Ectodermal cell (in vitro differentiated cells): ENCODE measurements at regions not wholly inside any gene's neighbourhood (a gene's known extent, or its start where the extent isn't known, plus 50 kb on each side); places are given as distances from the start of the nearest gene placed in this dataset.

Source experiments
- H3K27ac ChIP-seq: 2 replicates; pipeline ENCODE4 v1.7.0; 2013; ENCODE audit warnings: mild to moderate bottlenecking, low read depth, low read length; ENCODE audit not compliant: insufficient read depth, poor library complexity, severe bottlenecking
- H3K27me3 ChIP-seq: 2 replicates; pipeline ENCODE4 v1.7.0; 2013; ENCODE audit warnings: mild to moderate bottlenecking, low read length; ENCODE audit not compliant: insufficient read depth, control insufficient read depth, poor library complexity, severe bottlenecking
- H3K36me3 ChIP-seq: one replicate; pipeline ENCODE4 v1.7.0; 2013; ENCODE audit warnings: low read length; ENCODE audit not compliant: control insufficient read depth, insufficient read depth
- H3K4me1 ChIP-seq: one replicate; pipeline ENCODE4 v1.7.0; 2013; ENCODE audit warnings: low read length; ENCODE audit not compliant: control insufficient read depth, insufficient read depth
- H3K4me3 ChIP-seq: 2 replicates; pipeline ENCODE4 v1.7.0; 2013; ENCODE audit warnings: low read depth, low read length, control low read depth; ENCODE audit not compliant: insufficient read depth
- H3K9me3 ChIP-seq: 2 replicates; pipeline ENCODE4 v1.7.0; 2013; ENCODE audit warnings: mild to moderate bottlenecking, low read length, moderate library complexity; ENCODE audit not compliant: control insufficient read depth
- WGBS, 2 experiments: methylation state at CpG; one replicate each; pipeline ENCODE4 v1.1.7; 2013; ENCODE audit warnings: missing lambda C conversion rate in 2 of 2; 5-methylcytosine and 5-hydroxymethylcytosine counted together

GRCh38 chr2:186032930-186033329 is 294.3 kb downstream of the FSIP2 start:
- WGBS, 2 experiments, result 94 to 100% methylated on average over 2 of the region's 2 CpGs
- H3K4me1 ChIP-seq, result no peaks in the 10 kb centered on the region
- H3K27ac ChIP-seq, result no peak overlapping the region
- H3K27me3 ChIP-seq, result no peaks in the 10 kb centered on the region
- H3K36me3 ChIP-seq, result no peaks in the 10 kb centered on the region
- H3K4me3 ChIP-seq, result no peak overlapping the region
- H3K9me3 ChIP-seq, result no peaks in the 10 kb centered on the region

GRCh38 chr2:186033541-186033940 is 294.9 kb downstream of the FSIP2 start:
- 91 to 98% methylated on average over 3 to 4 of the region's 4 CpGs for WGBS, 2 experiments
- Histone ChIP-seq H3K4me1 (no peaks in the 10 kb centered on the region), H3K4me3 (no peak overlapping the region), H3K27ac (no peak overlapping the region), H3K9me3 (no peaks in the 10 kb centered on the region), H3K36me3 (no peaks in the 10 kb centered on the region), H3K27me3 (no peaks in the 10 kb centered on the region)

GRCh38 chr2:186036862-186037449 is 298.4 kb downstream of the FSIP2 start:
- WGBS, 2 experiments, result 86 to 97% methylated on average over 1 of the region's 2 CpGs
- H3K9me3 ChIP-seq, result no peaks in the 10 kb centered on the region
- no peak overlapping the region for H3K27ac ChIP-seq
- H3K36me3 ChIP-seq, result no peaks in the 10 kb centered on the region
- no peak overlapping the region for H3K4me3 ChIP-seq
- H3K27me3 ChIP-seq, result no peaks in the 10 kb centered on the region
- H3K4me1 ChIP-seq, result no peaks in the 10 kb centered on the region

- no peaks in the 10 kb centered on the region for H3K9me3 ChIP-seq
- H3K36me3 ChIP-seq, result no peaks in the 10 kb centered on the region
- no peaks in the 10 kb centered on the region for H3K27me3 ChIP-seq
- H3K27ac ChIP-seq, result no peak overlapping the region
- H3K4me1 ChIP-seq, result no peaks in the 10 kb centered on the region
- 90 to 92% methylated on average over 5 of the region's 5 CpGs for WGBS, 2 experiments
- no peak overlapping the region for H3K4me3 ChIP-seq
Measured at GRCh38 chr2:186042207-186043028, 303.8 kb downstream of the FSIP2 start.

GRCh38 chr2:186044761-186045160 is 306.2 kb downstream of the FSIP2 start:
- 100% methylated on average over 1 of the region's 2 CpGs for WGBS, 2 experiments
- no peak overlapping the region for H3K4me3 ChIP-seq
- no peak overlapping the region for H3K27ac ChIP-seq
- H3K9me3 ChIP-seq, result no peaks in the 10 kb centered on the region
- H3K27me3 ChIP-seq, result no peaks in the 10 kb centered on the region
- no peaks in the 10 kb centered on the region for H3K4me1 ChIP-seq
- H3K36me3 ChIP-seq, result no peaks in the 10 kb centered on the region

GRCh38 chr2:186052930-186053329 is 314.3 kb downstream of the FSIP2 start:
- H3K9me3 ChIP-seq, result no peaks in the 10 kb centered on the region
- H3K27me3 ChIP-seq, result no peaks in the 10 kb centered on the region
- H3K27ac ChIP-seq, result no peak overlapping the region
- H3K4me1 ChIP-seq, result no peaks in the 10 kb centered on the region
- no peak overlapping the region for H3K4me3 ChIP-seq
- no peaks in the 10 kb centered on the region for H3K36me3 ChIP-seq
- 95 to 100% methylated on average over 1 of the region's 1 CpG for WGBS, 2 experiments

- Histone ChIP-seq H3K4me3 (no peak overlapping the region), H3K4me1 (no peaks in the 10 kb centered on the region), H3K27me3 (no peaks in the 10 kb centered on the region), H3K36me3 (no peaks in the 10 kb centered on the region), H3K9me3 (no peaks in the 10 kb centered on the region), H3K27ac (no peak overlapping the region)
- 74 to 79% methylated on average over 2 of the region's 3 CpGs for WGBS, 2 experiments
Measured at GRCh38 chr2:186058614-186059013, 320.0 kb downstream of the FSIP2 start.

- Histone ChIP-seq H3K27ac (no peak overlapping the region), H3K4me3 (no peak overlapping the region), H3K9me3 (no peaks in the 10 kb centered on the region), H3K36me3 (no peaks in the 10 kb centered on the region), H3K4me1 (no peaks in the 10 kb centered on the region), H3K27me3 (no peaks in the 10 kb centered on the region)
- 81 to 85% methylated on average over 1 of the region's 1 CpG for WGBS, 2 experiments
Measured at GRCh38 chr2:186059096-186059495, 320.5 kb downstream of the FSIP2 start.

GRCh38 chr2:186060744-186061440 is 322.3 kb downstream of the FSIP2 start:
- no peak overlapping the region for H3K4me3 ChIP-seq
- H3K9me3 ChIP-seq, result no peaks in the 10 kb centered on the region
- no peaks in the 10 kb centered on the region for H3K36me3 ChIP-seq
- no peaks in the 10 kb centered on the region for H3K4me1 ChIP-seq
- H3K27me3 ChIP-seq, result no peaks in the 10 kb centered on the region
- H3K27ac ChIP-seq, result no peak overlapping the region

- Histone ChIP-seq H3K9me3 (no peaks in the 10 kb centered on the region), H3K27ac (no peak overlapping the region), H3K36me3 (no peaks in the 10 kb centered on the region), H3K27me3 (no peaks in the 10 kb centered on the region), H3K4me1 (no peaks in the 10 kb centered on the region), H3K4me3 (no peak overlapping the region)
- WGBS, 2 experiments, result 95 to 98% methylated on average over 3 of the region's 3 CpGs
Measured at GRCh38 chr2:186064507-186064906, 325.9 kb downstream of the FSIP2 start.
